ENCODE measurements at regions not wholly inside any gene's neighbourhood (a gene's known extent, or its start where the extent isn't known, plus 50 kb on each side); places are given as distances from the start of the nearest gene placed in this dataset.
A peak's percentile ranks its signal among the peaks of the same experiment; 100 is the strongest.

- no peak overlapping the region for H3K4me3 ChIP-seq
- H3K27me3 ChIP-seq = no peaks in the 10 kb centered on the region
- no peak overlapping the region for H3K27ac ChIP-seq
- TF ChIP-seq CTCF (IDR thresholded peaks at IDR 0.05) = no peak
- TF ChIP-seq EP300 (IDR thresholded peaks at IDR 0.05) = no peak
- TF ChIP-seq POLR2A (IDR thresholded peaks at IDR 0.05) = no peak
- TF ChIP-seq POLR2AphosphoS5 (IDR thresholded peaks at IDR 0.05) = no peak
- 43 to 56% (median 55%) methylated on average over 2 of the region's 2 CpGs for WGBS, 5 donors
- H3K9me3 ChIP-seq = no peaks in the 10 kb centered on the region
- intact Hi-C loops (cut with DNase I; ENCODE audit: low total_unique reads) = no loop called here
- peaks cover 0 to 7% (median 0%) of the 10 kb centered on the region in 4 donors for H3K4me1 ChIP-seq
- H3K36me3 ChIP-seq = no peaks in the 10 kb centered on the region
- DNase-seq = peak in 1 of 2 donors; percentile 50
Observed at GRCh38 chr7:85703251-85704010, 516.6 kb upstream of the SEMA3D start.

GRCh38 chr7:85702348-85702747 lies 515.5 kb upstream of the SEMA3D start:
- TF ChIP-seq POLR2A (IDR thresholded peaks at IDR 0.05) (no peak), CTCF (IDR thresholded peaks at IDR 0.05) (no peak), POLR2AphosphoS5 (IDR thresholded peaks at IDR 0.05) (no peak), EP300 (IDR thresholded peaks at IDR 0.05) (no peak)
- Histone ChIP-seq H3K4me3 (no peak overlapping the region), H3K36me3 (no peaks in the 10 kb centered on the region), H3K9me3 (no peaks in the 10 kb centered on the region), H3K27me3 (no peaks in the 10 kb centered on the region), H3K27ac (no peak overlapping the region), H3K4me1 (peaks cover 0 to 7% (median 0%) of the 10 kb centered on the region in 4 donors)
- DNase-seq = no peak
- intact Hi-C loops (cut with DNase I; ENCODE audit: low total_unique reads) = no loop called here

- Histone ChIP-seq H3K9me3 (no peaks in the 10 kb centered on the region), H3K27ac (no peak overlapping the region), H3K27me3 (no peaks in the 10 kb centered on the region), H3K4me1 (peaks cover 0 to 7% (median 0%) of the 10 kb centered on the region in 4 donors), H3K4me3 (no peak overlapping the region), H3K36me3 (no peaks in the 10 kb centered on the region)
- WGBS, 5 donors = 63 to 83% (median 66%) methylated on average over 2 of the region's 2 CpGs
- DNase-seq = no peak
- TF ChIP-seq EP300 (IDR thresholded peaks at IDR 0.05) = no peak
- no peak for TF ChIP-seq POLR2A (IDR thresholded peaks at IDR 0.05)
- no peak for TF ChIP-seq CTCF (IDR thresholded peaks at IDR 0.05)
- TF ChIP-seq POLR2AphosphoS5 (IDR thresholded peaks at IDR 0.05) = no peak
- intact Hi-C loops (cut with DNase I; ENCODE audit: low total_unique reads) = no loop called here
Observed at GRCh38 chr7:85699482-85699881, 512.6 kb upstream of the SEMA3D start.

- Histone ChIP-seq H3K27me3 (no peaks in the 10 kb centered on the region), H3K4me1 (no peaks in the 10 kb centered on the region), H3K36me3 (no peaks in the 10 kb centered on the region), H3K27ac (no peak overlapping the region), H3K9me3 (no peaks in the 10 kb centered on the region), H3K4me3 (no peak overlapping the region)
- WGBS, 5 donors = 26 to 57% (median 42%) methylated on average over 1 of the region's 1 CpG
- intact Hi-C loops (cut with DNase I; ENCODE audit: low total_unique reads) = no loop called here
- DNase-seq = no peak
- TF ChIP-seq EP300 (IDR thresholded peaks at IDR 0.05) (no peak), POLR2AphosphoS5 (IDR thresholded peaks at IDR 0.05) (no peak)
Observed at GRCh38 chr7:85695533-85695932, 508.7 kb upstream of the SEMA3D start.

- DNase-seq = no peak
- H3K27ac ChIP-seq = no peak overlapping the region
- intact Hi-C loops (cut with DNase I; ENCODE audit: low total_unique reads) = no loop called here
- no peak overlapping the region for H3K4me3 ChIP-seq
- H3K4me1 ChIP-seq = no peaks in the 10 kb centered on the region
- H3K27me3 ChIP-seq = no peaks in the 10 kb centered on the region
- no peaks in the 10 kb centered on the region for H3K9me3 ChIP-seq
- no peak for TF ChIP-seq EP300 (IDR thresholded peaks at IDR 0.05)
- no peak for TF ChIP-seq POLR2A (IDR thresholded peaks at IDR 0.05)
- TF ChIP-seq CTCF (IDR thresholded peaks at IDR 0.05) = no peak
- no peak for TF ChIP-seq POLR2AphosphoS5 (IDR thresholded peaks at IDR 0.05)
- no peaks in the 10 kb centered on the region for H3K36me3 ChIP-seq
Observed at GRCh38 chr7:85695041-85695440, 508.2 kb upstream of the SEMA3D start.
